ENCODE measurements at regions not wholly inside any gene's neighbourhood (a gene's known extent, or its start where the extent isn't known, plus 50 kb on each side); places are given as distances from the start of the nearest gene placed in this dataset.

- Histone ChIP-seq H3K4me3 (ENCODE audit: low read depth, low read length) (no peak overlapping the region), H3K27me3 (replicated peaks; ENCODE audit: control insufficient read depth, insufficient read depth, low read length) (no peaks in the 10 kb centered on the region), H3K36me3 (ENCODE audit: control insufficient read depth, insufficient read depth, low read length) (no peaks in the 10 kb centered on the region), H3K9me3 (0 out of 2 replicates have a peak, but pooled peaks cover 4% of the 10 kb centered on the region), H3K4me1 (peaks cover 21% of the 10 kb centered on the region)
- H3K4me1 Mint-ChIP-seq (ENCODE audit: low read depth, unreplicated experiment), result no peaks in the 10 kb centered on the region
- ChIA-PET POLR2A (no interaction called here), CTCF (no interaction called here)
- H3K9me3 Mint-ChIP-seq (ENCODE audit: unreplicated experiment), result no peaks in the 10 kb centered on the region
- H3K27ac Mint-ChIP-seq (ENCODE audit: unreplicated experiment), result no peak overlapping the region
- H3K27me3 Mint-ChIP-seq (ENCODE audit: insufficient read depth, unreplicated experiment), result no peaks in the 10 kb centered on the region
- H3K36me3 Mint-ChIP-seq (ENCODE audit: insufficient read depth, unreplicated experiment), result no peaks in the 10 kb centered on the region
- DNase-seq, result no peak
- intact Hi-C loops (cut with micrococcal nuclease; ENCODE audit: unreplicated experiment), result no loop called here
- TF ChIP-seq CTCF (IDR thresholded peaks at IDR 0.05; ENCODE audit: insufficient read depth in 1 of 2, low read depth in 1 of 2, low read length in 1 of 2, severe bottlenecking in 1 of 2, unreplicated experiment in 1 of 2), result no peak
- no TSS peak for BruUV-seq (replicated peaks)
- no peak overlapping the region for H3K4me3 Mint-ChIP-seq (ENCODE audit: unreplicated experiment)
Observed at GRCh38 chr14:85441909-85442643, 87.9 kb upstream of the FLRT2 start.

- CTCF ChIA-PET, result no interaction called here
- no TSS peak for BruUV-seq (replicated peaks)
- H3K36me3 Mint-ChIP-seq (ENCODE audit: insufficient read depth, unreplicated experiment), result no peaks in the 10 kb centered on the region
- Histone ChIP-seq H3K36me3 (ENCODE audit: control insufficient read depth, insufficient read depth, low read length) (no peaks in the 10 kb centered on the region), H3K9me3 (0 out of 2 replicates have a peak, but pooled peaks cover 4% of the 10 kb centered on the region), H3K4me3 (ENCODE audit: low read depth, low read length) (no peak overlapping the region), H3K27me3 (replicated peaks; ENCODE audit: control insufficient read depth, insufficient read depth, low read length) (no peaks in the 10 kb centered on the region), H3K4me1 (peaks cover 14% of the 10 kb centered on the region)
- H3K27me3 Mint-ChIP-seq (ENCODE audit: insufficient read depth, unreplicated experiment), result no peaks in the 10 kb centered on the region
- no peaks in the 10 kb centered on the region for H3K4me1 Mint-ChIP-seq (ENCODE audit: low read depth, unreplicated experiment)
- H3K9me3 Mint-ChIP-seq (ENCODE audit: unreplicated experiment), result no peaks in the 10 kb centered on the region
- TF ChIP-seq CTCF (IDR thresholded peaks at IDR 0.05; ENCODE audit: insufficient read depth in 1 of 2, low read depth in 1 of 2, low read length in 1 of 2, severe bottlenecking in 1 of 2, unreplicated experiment in 1 of 2), result no peak
- intact Hi-C loops (cut with micrococcal nuclease; ENCODE audit: unreplicated experiment), result no loop called here
- POLR2A ChIA-PET, result no interaction called here
- no peak overlapping the region for H3K4me3 Mint-ChIP-seq (ENCODE audit: unreplicated experiment)
- no peak overlapping the region for H3K27ac Mint-ChIP-seq (ENCODE audit: unreplicated experiment)
- no peak for DNase-seq
Observed at GRCh38 chr14:85442996-85443395, 86.9 kb upstream of the FLRT2 start.

- ChIA-PET POLR2A (no interaction called here), CTCF (no interaction called here)
- 0 out of 2 replicates have a peak, but pooled peaks cover 2% of the 10 kb centered on the region for H3K9me3 ChIP-seq
- no peak overlapping the region for H3K4me3 ChIP-seq (ENCODE audit: low read depth, low read length)
- no peak for TF ChIP-seq CTCF (IDR thresholded peaks at IDR 0.05; ENCODE audit: insufficient read depth in 1 of 2, low read depth in 1 of 2, low read length in 1 of 2, severe bottlenecking in 1 of 2, unreplicated experiment in 1 of 2)
- no peaks in the 10 kb centered on the region for H3K27me3 Mint-ChIP-seq (ENCODE audit: insufficient read depth, unreplicated experiment)
- H3K4me3 Mint-ChIP-seq (ENCODE audit: unreplicated experiment), result no peak overlapping the region
- peaks cover 11% of the 10 kb centered on the region for H3K4me1 ChIP-seq
- H3K27me3 ChIP-seq (replicated peaks; ENCODE audit: control insufficient read depth, insufficient read depth, low read length), result no peaks in the 10 kb centered on the region
- no peak overlapping the region for H3K27ac Mint-ChIP-seq (ENCODE audit: unreplicated experiment)
- no TSS peak for BruUV-seq (replicated peaks)
- intact Hi-C loops (cut with micrococcal nuclease; ENCODE audit: unreplicated experiment), result no loop called here
- H3K36me3 Mint-ChIP-seq (ENCODE audit: insufficient read depth, unreplicated experiment), result no peaks in the 10 kb centered on the region
- H3K36me3 ChIP-seq (ENCODE audit: control insufficient read depth, insufficient read depth, low read length), result no peaks in the 10 kb centered on the region
- H3K4me1 Mint-ChIP-seq (ENCODE audit: low read depth, unreplicated experiment), result no peaks in the 10 kb centered on the region
- H3K9me3 Mint-ChIP-seq (ENCODE audit: unreplicated experiment), result no peaks in the 10 kb centered on the region
- no peak for DNase-seq
Observed at GRCh38 chr14:85444635-85445034, 85.3 kb upstream of the FLRT2 start.

Data from Caco-2 (cell line).